ENCODE measurements at regions not wholly inside any gene's neighbourhood (a gene's known extent, or its start where the extent isn't known, plus 50 kb on each side); places are given as distances from the start of the nearest gene placed in this dataset.

GRCh38 chr13:97569841-97570240 is 135.9 kb downstream of the RAP2A start:
- no peak for DNase-seq
- Histone ChIP-seq H3K4me3 (ENCODE audit: low read depth, low read length) (no peak overlapping the region), H3K36me3 (replicated peaks) (no peaks in the 10 kb centered on the region), H3K27ac (no peak overlapping the region), H3K27me3 (replicated peaks) (no peaks in the 10 kb centered on the region)
- TF ChIP-seq CTCF (IDR thresholded peaks at IDR 0.05; ENCODE audit: low read depth, low read length, missing control alignments), result no peak
- in situ Hi-C loops (cut with HindIII; ENCODE audit: low pct_ligation_motif_present, low sequenced_read_pairs), result no loop called here

DNA sequence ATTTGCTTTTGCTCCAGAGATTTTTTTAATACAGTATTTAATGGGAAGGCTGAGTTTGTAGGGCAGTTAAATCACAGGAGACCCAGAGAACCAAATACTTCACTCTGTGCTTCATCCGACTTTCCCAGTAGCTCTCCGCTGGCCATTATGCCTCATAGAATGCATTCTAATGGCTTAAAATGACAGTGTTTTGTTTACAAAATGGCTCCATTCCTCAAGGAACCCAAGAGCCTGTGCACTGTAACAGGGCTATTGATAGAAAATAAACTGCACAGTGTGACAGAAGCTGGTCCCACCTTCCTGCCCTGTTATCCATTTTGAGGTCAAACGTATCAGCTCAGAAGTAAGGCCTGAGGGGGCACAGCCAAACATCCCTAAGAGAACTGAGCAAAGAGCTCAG is 136.5 kb downstream of the RAP2A start:
- TF ChIP-seq CTCF (IDR thresholded peaks at IDR 0.05; ENCODE audit: low read depth, low read length, missing control alignments), result no peak
- no peak overlapping the region for H3K27ac ChIP-seq
- no peak for DNase-seq
- H3K36me3 ChIP-seq (replicated peaks), result no peaks in the 10 kb centered on the region
- H3K27me3 ChIP-seq (replicated peaks), result no peaks in the 10 kb centered on the region
- H3K4me3 ChIP-seq (ENCODE audit: low read depth, low read length), result no peak overlapping the region
- in situ Hi-C loops (cut with HindIII; ENCODE audit: low pct_ligation_motif_present, low sequenced_read_pairs), result no loop called here

DNA sequence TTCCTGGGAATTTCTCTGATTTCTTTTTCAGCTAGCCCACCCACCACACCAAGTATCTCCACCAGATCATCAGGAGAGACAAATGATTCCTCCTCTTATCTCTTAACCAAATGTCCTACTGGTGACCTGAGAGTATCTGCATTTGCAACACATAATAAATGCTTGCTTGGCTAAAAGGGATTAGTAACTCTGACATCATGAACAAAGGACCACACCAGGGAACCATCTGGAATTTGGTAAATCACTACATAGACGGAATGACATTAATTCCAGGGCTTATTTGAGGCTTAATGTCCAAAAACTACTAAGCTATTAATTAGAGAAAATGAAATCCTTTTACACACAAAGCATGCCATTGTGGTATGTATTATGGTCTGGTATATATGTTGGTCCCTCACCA is 139.0 kb downstream of the RAP2A start:
- TF ChIP-seq CTCF (IDR thresholded peaks at IDR 0.05; ENCODE audit: low read depth, low read length, missing control alignments), result no peak
- in situ Hi-C loops (cut with HindIII; ENCODE audit: low pct_ligation_motif_present, low sequenced_read_pairs), result no loop called here
- Histone ChIP-seq H3K27me3 (replicated peaks) (no peaks in the 10 kb centered on the region), H3K36me3 (replicated peaks) (no peaks in the 10 kb centered on the region), H3K4me3 (ENCODE audit: low read depth, low read length) (no peak overlapping the region), H3K27ac (no peak overlapping the region)
- no peak for DNase-seq

DNA sequence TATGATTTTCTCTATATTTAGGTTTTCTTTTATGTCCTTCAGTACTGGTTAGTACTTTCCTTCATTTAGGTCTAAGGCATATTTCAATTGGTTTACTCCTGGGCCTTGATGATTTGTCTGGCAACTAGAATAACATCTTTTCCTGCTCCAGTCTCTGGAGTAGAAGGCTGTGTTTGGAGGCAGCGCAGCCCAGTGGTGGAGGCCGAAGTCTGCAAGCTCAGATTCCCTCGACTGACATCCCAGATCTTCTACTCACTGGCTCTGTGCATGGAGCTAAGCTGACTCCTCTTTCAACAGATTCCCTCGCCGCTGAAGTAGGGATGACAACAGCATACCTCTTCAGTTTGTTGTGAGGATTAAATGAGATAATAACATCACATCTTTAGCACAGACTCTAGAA is 141.0 kb downstream of the RAP2A start:
- peak; percentile 19 for DNase-seq
- TF ChIP-seq CTCF (IDR thresholded peaks at IDR 0.05; ENCODE audit: low read depth, low read length, missing control alignments), result peak; percentile 67
- in situ Hi-C loops (cut with HindIII; ENCODE audit: low pct_ligation_motif_present, low sequenced_read_pairs), result no loop called here
- no peak overlapping the region for H3K4me3 ChIP-seq (ENCODE audit: low read depth, low read length)
- no peak overlapping the region for H3K27ac ChIP-seq
- H3K27me3 ChIP-seq (replicated peaks), result no peaks in the 10 kb centered on the region
- no peaks in the 10 kb centered on the region for H3K36me3 ChIP-seq (replicated peaks)

GRCh38 chr13:97577026-97577425 is 143.1 kb downstream of the RAP2A start:
- no peak overlapping the region for H3K27ac ChIP-seq
- H3K27me3 ChIP-seq (replicated peaks), result no peaks in the 10 kb centered on the region
- H3K36me3 ChIP-seq (replicated peaks), result no peaks in the 10 kb centered on the region
- no peak overlapping the region for H3K4me3 ChIP-seq (ENCODE audit: low read depth, low read length)
- in situ Hi-C loops (cut with HindIII; ENCODE audit: low pct_ligation_motif_present, low sequenced_read_pairs), result no loop called here
- no peak for TF ChIP-seq CTCF (IDR thresholded peaks at IDR 0.05; ENCODE audit: low read depth, low read length, missing control alignments)
- DNase-seq, result no peak

- in situ Hi-C loops (cut with HindIII; ENCODE audit: low pct_ligation_motif_present, low sequenced_read_pairs), result no loop called here
Observed at GRCh38 chr13:97582170-97582569, 148.2 kb downstream of the RAP2A start.

More at GRCh38 chr13:97582170-97582569, 148.2 kb downstream of the RAP2A start:
- Histone ChIP-seq H3K36me3 (replicated peaks) (no peaks in the 10 kb centered on the region), H3K27ac (no peak overlapping the region), H3K27me3 (replicated peaks) (no peaks in the 10 kb centered on the region), H3K4me3 (ENCODE audit: low read depth, low read length) (no peak overlapping the region)
- TF ChIP-seq CTCF (IDR thresholded peaks at IDR 0.05; ENCODE audit: low read depth, low read length, missing control alignments), result no peak
- no peak for DNase-seq

Data from brain microvascular endothelial cell (primary cell).